ENCODE measurements at regions not wholly inside any gene's neighbourhood (a gene's known extent, or its start where the extent isn't known, plus 50 kb on each side); places are given as distances from the start of the nearest gene placed in this dataset.

DNA sequence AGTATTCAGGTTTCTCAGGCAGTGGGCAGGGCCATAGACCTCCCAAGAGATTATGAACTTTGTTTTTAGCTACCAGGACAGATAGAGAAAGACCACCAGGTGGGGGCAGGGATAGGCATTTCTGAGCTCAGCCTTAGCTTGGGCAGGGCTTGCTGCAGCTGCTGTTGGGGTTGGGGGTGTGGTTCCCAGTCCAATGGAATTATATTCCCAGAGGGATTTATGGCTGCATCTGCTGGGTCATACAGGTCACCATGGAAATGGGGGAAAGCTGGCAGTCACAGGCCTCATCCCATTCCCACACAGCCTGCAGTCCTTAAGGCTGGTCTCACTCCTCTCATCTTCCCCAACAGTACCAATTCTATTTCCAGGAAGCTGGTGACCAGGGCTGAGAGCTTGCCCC is 144.6 kb upstream of the ZPLD1 start:
- DNase-seq: no peak
- Histone ChIP-seq H3K27me3 (replicated peaks in 1 of 7) (peaks cover 0 to 3% (median 0%) of the 10 kb centered on the region in 7 donors), H3K4me1 (no peaks in the 10 kb centered on the region), H3K9me3 (peaks cover 0 to 35% (median 11%) of the 10 kb centered on the region in 8 donors), H3K4me3 (no peak overlapping the region), H3K27ac (no peak overlapping the region), H3K36me3 (no peaks in the 10 kb centered on the region)
- intact Hi-C loops (cut with DNase I; ENCODE audit: low total_unique reads): no loop called here
- TF ChIP-seq POLR2A (IDR thresholded peaks at IDR 0.05) (no peak), POLR2AphosphoS5 (IDR thresholded peaks at IDR 0.05) (no peak), CTCF (IDR thresholded peaks at IDR 0.05 in 8 of 11, conservative IDR thresholded peaks at IDR 0.05 in 3 of 11) (no peak)

GRCh38 chr3:102295756-102296155 is 139.1 kb upstream of the ZPLD1 start:
- Histone ChIP-seq H3K4me1 (no peaks in the 10 kb centered on the region), H3K36me3 (no peaks in the 10 kb centered on the region), H3K9me3 (peaks cover 0 to 12% (median 0%) of the 10 kb centered on the region in 8 donors), H3K4me3 (no peak overlapping the region), H3K27ac (no peak overlapping the region), H3K27me3 (replicated peaks in 1 of 7) (peaks cover 0 to 3% (median 0%) of the 10 kb centered on the region in 7 donors)
- intact Hi-C loops (cut with DNase I; ENCODE audit: low total_unique reads): no loop called here
- DNase-seq: no peak
- no peak for TF ChIP-seq POLR2AphosphoS5 (IDR thresholded peaks at IDR 0.05)
- TF ChIP-seq POLR2A (IDR thresholded peaks at IDR 0.05): no peak
- no peak for TF ChIP-seq CTCF (IDR thresholded peaks at IDR 0.05 in 8 of 11, conservative IDR thresholded peaks at IDR 0.05 in 3 of 11)

DNA sequence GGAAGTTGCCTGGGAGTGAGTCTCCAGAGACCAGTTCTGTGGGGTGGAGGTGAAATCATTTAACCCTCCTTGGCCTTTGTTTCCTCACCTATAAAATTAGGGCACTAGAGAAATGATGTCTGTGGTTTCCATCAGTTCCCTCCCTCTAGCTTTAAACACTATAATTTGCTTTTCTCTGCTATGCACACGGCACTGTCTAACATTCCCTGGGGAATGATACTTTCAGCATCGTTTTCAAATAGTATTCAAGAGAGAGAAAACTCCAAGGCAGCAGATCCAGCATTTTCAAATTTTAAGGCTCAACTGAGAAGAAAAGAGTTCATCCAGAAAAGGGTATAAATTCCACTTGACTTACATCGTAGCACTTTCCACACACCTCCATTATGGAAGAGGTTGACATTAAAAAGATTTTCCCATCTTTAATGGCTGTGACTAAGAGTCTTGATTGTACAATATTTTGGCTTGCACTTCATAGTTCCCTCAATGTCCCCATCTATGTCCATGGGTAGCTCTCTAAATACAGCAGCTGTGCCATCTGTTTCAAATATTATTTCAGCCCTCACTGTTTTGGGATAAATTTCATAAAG is 137.7 kb upstream of the ZPLD1 start:
- no peak for TF ChIP-seq POLR2AphosphoS5 (IDR thresholded peaks at IDR 0.05)
- TF ChIP-seq POLR2A (IDR thresholded peaks at IDR 0.05): no peak
- TF ChIP-seq CTCF (IDR thresholded peaks at IDR 0.05 in 8 of 11, conservative IDR thresholded peaks at IDR 0.05 in 3 of 11): no peak
- DNase-seq: no peak
- Histone ChIP-seq H3K4me1 (no peaks in the 10 kb centered on the region), H3K4me3 (no peak overlapping the region), H3K27ac (no peak overlapping the region), H3K36me3 (no peaks in the 10 kb centered on the region), H3K9me3 (peaks cover 0 to 11% (median 0%) of the 10 kb centered on the region in 8 donors), H3K27me3 (replicated peaks in 1 of 7) (peaks cover 0 to 3% (median 0%) of the 10 kb centered on the region in 7 donors)
- intact Hi-C loops (cut with DNase I; ENCODE audit: low total_unique reads): no loop called here
- WGBS, 5 donors: 64 to 85% (median 69%) methylated on average over 3 of the region's 3 CpGs

GRCh38 chr3:102299125-102299877 is 135.5 kb upstream of the ZPLD1 start:
- Histone ChIP-seq H3K4me3 (no peak overlapping the region), H3K36me3 (no peaks in the 10 kb centered on the region), H3K27me3 (replicated peaks in 1 of 7) (no peaks in the 10 kb centered on the region), H3K9me3 (no peaks in the 10 kb centered on the region), H3K4me1 (no peaks in the 10 kb centered on the region), H3K27ac (no peak overlapping the region)
- intact Hi-C loops (cut with DNase I; ENCODE audit: low total_unique reads): no loop called here
- 72 to 88% (median 80%) methylated on average over 3 of the region's 3 CpGs for WGBS, 5 donors
- no peak for DNase-seq
- TF ChIP-seq CTCF (IDR thresholded peaks at IDR 0.05 in 8 of 11, conservative IDR thresholded peaks at IDR 0.05 in 3 of 11): no peak

Data from spleen (tissue), 11 donors.